NCI-H1048 (cell line): ENCODE measurements at regions not wholly inside any gene's neighbourhood (a gene's known extent, or its start where the extent isn't known, plus 50 kb on each side); places are given as distances from the start of the nearest gene placed in this dataset.

Experiments
- DNase-seq: peaks from one replicate; lab custom pipeline; 2025; lab: John Stamatoyannopoulos, UW

- no peak for DNase-seq
Observed at GRCh38 chr2:167424803-167425755, 536.8 kb downstream of the XIRP2 start.

GRCh38 chr2:167424221-167424620 is 535.9 kb downstream of the XIRP2 start:
- DNase-seq: no peak

- no peak for DNase-seq
Observed at GRCh38 chr2:167423731-167424130, 535.5 kb downstream of the XIRP2 start.

GRCh38 chr2:167420211-167420610 is 531.9 kb downstream of the XIRP2 start:
- DNase-seq: no peak

GRCh38 chr2:167415068-167415467 is 526.8 kb downstream of the XIRP2 start:
- no peak for DNase-seq

GRCh38 chr2:167411367-167411766 is 523.1 kb downstream of the XIRP2 start:
- DNase-seq: no peak

GRCh38 chr2:167406558-167406957 is 518.3 kb downstream of the XIRP2 start:
- DNase-seq: no peak

- no peak for DNase-seq
Observed at GRCh38 chr2:167404627-167405284, 516.5 kb downstream of the XIRP2 start.

GRCh38 chr2:167401309-167401708 is 513.0 kb downstream of the XIRP2 start:
- DNase-seq: no peak

- no peak for DNase-seq
Observed at GRCh38 chr2:167400546-167400945, 512.3 kb downstream of the XIRP2 start.

- no peak for DNase-seq
Observed at GRCh38 chr2:167398873-167399272, 510.6 kb downstream of the XIRP2 start.

GRCh38 chr2:167388901-167389300 is 500.6 kb downstream of the XIRP2 start:
- no peak for DNase-seq

- no peak for DNase-seq
Observed at GRCh38 chr2:167388497-167388896, 500.2 kb downstream of the XIRP2 start.

- DNase-seq: no peak
Observed at GRCh38 chr2:167386694-167387093, 498.4 kb downstream of the XIRP2 start.

- no peak for DNase-seq
Observed at GRCh38 chr2:167383610-167384194, 495.4 kb downstream of the XIRP2 start.

GRCh38 chr2:167381349-167381748 is 493.1 kb downstream of the XIRP2 start:
- DNase-seq: no peak

GRCh38 chr2:167380555-167380954 is 492.3 kb downstream of the XIRP2 start:
- no peak for DNase-seq

GRCh38 chr2:167380094-167380493 is 491.8 kb downstream of the XIRP2 start:
- DNase-seq: no peak

GRCh38 chr2:167369083-167369482 is 480.8 kb downstream of the XIRP2 start:
- no peak for DNase-seq

GRCh38 chr2:167368371-167368770 is 480.1 kb downstream of the XIRP2 start:
- DNase-seq: no peak

GRCh38 chr2:167365216-167365615 is 476.9 kb downstream of the XIRP2 start:
- DNase-seq: no peak

- no peak for DNase-seq
Observed at GRCh38 chr2:167361426-167361825, 473.1 kb downstream of the XIRP2 start.

GRCh38 chr2:167355821-167356220 is 467.5 kb downstream of the XIRP2 start:
- DNase-seq: no peak
